DMS 273 (cell line): ENCODE measurements at regions not wholly inside any gene's neighbourhood (a gene's known extent, or its start where the extent isn't known, plus 50 kb on each side); places are given as distances from the start of the nearest gene placed in this dataset.

ENCODE experiments used
- DNase-seq: peaks from one replicate; lab custom pipeline; 2025; ENCODE audit not compliant: unreplicated experiment; lab: John Stamatoyannopoulos, UW

DNA sequence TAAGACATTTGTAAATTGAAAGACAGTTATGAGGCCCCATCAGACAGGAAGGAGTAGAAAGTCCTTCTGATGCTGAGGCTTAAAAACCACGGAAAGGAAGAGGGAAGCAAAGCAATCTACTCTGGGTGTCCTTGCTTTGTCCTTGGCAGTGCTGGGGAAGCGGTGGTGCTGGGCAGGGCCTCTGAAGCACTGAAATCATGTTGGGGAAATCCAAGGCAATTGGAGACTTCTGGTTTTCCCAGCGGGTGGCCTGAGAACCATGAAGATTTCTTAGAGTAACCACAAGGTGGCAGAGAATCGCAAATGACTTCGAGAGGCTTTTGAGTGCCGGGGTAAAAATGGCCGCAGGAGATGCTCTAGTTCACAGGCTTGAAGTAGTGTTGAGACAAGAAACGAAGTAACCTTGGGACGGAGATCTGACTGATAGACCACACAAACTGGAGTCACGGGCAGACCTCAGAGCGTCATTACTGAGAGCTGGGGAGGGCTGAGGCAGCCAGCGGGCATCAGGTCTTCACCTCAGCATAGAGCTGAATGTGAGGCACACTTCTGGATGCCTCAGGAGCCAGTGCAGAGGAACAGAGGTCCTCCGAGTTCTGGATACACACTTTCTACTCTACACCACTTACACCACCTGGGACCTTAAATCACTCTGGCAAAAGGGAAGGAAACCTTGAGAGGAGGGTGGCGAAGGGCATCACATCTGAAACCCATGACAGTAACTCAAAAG, 130.7 kb upstream of the GPRIN3 start:
- peak; percentile 50 for DNase-seq

DNA sequence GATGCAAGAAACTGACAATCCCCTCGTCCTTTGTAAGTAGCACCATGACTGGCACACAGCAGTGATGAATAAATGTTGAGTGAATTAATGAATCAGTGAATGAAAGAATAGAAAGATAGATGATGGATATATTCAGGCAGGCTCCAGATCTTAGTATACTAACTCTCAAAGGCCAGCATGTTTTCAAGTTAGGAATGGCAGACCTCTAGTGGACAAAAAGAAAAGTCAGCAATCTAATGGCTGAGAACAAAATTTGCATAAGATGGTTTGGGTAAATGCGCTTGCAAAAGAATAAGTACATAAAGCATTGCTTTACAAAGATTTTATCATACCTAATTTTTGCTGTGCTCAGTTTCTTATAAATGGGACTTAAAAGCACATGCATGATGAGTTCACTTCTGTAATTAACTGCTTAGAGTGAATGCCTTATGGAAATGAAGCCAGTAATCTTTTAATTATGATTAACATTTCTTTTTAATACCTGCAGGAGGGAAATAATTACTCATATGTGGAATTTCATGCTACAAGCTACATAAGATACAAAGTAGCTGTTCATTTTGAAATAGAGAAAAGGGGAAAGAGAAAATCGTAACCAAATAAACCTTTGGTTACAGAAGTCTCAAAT, 126.9 kb upstream of the GPRIN3 start:
- peak; percentile 61 for DNase-seq

DNA sequence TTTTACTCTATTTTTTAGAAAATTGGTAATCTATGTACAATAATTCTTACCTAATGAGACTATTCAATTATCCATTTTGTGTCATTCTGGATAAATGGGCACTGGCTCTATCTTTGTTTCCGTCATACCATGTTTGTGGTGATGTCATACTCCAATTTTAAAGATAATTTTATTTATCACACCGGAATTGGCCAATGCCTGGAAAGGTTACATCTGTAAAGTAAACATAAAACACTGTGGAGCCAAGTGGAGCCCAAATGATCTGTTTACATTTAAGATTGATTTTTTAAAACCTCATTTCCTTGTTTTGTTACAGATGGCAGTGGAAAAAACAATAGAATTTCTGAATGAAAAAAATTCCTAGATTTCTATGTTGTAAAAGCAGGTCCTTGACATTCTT, 120.2 kb upstream of the GPRIN3 start:
- no peak for DNase-seq

DNA sequence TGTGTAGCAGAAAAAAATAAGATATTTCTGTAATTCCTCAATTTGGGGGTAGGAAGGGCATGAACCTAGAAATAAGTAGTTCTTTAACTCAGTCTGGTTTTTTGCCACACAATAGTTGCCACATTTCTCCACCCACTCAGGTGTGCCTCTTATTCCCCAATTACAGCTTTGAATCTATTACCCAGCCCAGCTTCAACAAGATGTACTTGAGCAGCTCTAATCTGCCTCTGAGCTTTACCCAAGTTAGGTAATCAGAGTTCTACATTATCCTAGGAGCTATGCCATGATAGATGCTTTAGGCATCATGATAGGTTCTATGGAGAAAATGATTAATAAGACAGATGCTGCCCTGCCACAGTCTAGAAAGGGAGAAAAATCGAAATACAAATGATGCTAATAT, 117.4 kb upstream of the GPRIN3 start:
- DNase-seq = no peak

DNA sequence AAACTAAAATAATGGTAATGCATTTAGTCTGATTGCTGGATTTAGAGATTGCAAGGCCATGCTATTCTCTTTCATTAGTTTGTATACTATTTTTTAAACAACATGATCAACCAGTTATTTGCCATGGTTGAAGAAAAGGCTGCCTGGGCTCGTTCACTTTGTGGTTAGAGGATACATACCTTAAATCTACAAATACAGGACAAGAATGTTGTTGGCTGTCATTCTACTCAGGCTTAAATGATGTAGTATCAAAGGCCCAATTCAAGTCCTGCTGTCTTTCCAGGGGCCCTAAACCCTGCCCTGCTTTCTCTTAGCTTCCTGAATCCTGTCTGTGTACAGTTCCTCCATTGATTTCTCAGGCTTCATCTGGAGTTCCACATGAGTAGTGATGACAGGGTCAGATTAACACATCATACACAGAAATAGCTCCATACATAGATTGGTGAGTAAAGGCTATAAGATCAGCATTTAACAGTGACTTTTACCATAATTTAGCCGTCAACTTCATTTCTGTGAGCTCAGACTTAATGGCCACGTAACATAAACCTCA, 114.9 kb upstream of the GPRIN3 start:
- DNase-seq = no peak

DNA sequence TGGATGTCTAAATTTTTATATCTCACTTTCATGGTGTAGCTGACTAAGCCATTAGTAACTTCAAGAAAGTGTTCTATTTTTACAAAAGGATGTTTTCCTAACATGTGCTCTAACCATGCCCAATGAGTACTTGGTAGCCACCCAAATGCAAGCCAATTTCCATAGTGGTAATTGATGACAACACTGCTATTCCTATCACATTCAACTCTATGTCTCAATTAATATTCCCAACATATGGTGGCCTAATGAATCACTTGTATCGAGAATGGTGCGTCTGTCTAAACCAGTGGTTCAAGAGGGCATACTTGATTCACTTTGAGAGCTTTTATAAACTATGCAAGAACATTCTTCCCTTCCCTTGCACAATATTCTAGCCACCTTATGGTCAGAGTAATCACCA, 112.9 kb upstream of the GPRIN3 start:
- peak; percentile 59 for DNase-seq

DNA sequence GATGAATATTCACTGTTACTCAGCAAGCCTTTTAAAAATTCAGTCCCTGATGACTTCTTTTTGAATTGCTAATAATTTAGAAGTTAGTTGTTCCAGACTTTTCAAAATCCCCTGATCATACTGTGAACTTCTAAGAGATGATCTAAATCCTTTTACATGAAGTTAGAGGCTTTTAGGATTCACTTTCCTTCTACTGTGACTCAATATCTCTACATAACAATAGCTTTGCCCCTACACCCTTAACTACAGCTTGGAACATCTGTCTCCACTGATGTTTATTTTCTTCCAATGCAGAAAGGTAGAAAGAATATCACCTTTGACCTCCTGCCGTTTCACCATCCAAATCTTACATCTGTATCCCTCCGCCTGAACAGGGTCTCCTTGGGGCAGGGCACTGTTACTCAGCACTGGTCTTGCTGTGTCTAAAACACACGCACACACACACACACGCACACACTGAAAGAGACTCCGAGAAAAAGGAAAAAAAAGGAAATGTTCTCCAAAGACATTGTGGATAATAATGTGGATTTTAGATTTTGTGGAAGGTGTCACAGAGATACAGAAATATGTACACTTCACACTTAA, 111.6 kb upstream of the GPRIN3 start:
- no peak for DNase-seq

DNA sequence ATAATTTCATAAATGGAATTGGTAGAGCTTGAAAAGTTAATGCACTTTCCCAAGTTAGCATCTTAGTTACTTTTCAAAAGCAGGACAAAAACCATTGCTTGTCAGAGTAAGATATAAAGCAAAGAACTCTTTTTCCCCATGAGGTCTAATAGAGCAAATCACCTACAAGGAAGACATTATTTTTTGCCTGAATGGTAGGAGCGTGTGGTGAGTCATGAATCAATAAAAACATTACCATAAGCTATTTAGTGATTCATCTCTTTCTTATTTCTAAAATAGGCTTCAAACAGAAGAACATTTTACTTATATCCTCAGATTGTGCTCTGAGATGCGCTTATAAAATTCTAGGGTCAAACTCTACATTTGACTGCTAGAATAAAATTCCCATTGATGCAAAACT, 109.4 kb upstream of the GPRIN3 start:
- DNase-seq = no peak

DNA sequence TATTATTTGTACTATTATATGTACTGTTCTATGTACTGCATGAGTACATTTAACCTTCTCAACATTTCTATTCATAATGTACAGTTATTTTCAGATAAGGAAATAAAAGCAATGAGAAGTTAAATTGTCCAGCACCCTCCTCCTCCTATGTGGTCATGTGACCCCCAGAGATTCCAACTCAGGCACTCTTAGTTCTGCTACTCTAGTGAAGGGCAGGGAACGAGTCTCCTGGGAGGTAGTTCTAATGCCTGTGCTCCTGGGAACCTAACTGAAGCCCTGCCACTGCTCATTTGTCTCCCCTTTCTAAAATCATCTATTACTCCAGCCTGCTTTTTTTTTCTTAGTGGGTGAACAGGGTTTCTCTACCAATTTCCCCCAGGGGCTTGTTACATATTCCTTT, 105.9 kb upstream of the GPRIN3 start:
- no peak for DNase-seq

DNA sequence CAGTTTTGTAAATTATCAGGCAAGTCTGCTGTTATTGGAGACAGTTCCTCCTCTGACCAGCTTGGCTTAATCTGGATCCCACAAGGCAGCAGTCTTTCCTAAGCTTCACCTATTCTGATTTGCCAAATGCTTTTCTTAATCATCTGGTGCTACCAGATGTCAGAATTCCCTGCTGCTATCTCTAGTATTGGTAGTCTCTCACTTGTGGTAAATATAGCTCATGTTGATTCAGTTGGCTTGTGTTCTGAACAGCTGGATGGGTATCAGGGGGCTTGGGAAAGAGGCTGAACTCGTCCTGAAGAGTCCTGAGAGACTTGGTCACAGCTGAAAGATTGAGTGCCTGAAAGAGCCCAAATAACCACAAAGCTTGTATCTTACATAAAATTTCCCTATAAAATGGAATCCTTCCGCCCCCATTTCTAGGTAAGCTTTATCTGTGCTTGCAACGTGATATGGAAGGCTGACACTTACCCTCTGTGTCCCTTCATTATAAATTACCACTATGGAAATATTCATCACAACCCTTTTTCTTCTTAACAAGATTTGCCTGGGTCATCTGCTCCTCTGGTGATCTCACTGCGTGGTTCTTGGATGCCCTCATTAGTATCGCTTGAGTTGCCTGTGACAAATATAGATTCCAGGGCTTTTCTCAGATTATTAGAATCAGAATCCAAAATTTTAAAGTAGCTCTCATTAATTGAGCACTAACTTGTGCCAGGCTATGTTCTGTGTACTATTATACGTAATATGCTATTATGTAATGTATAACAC, 104.1 kb upstream of the GPRIN3 start:
- DNase-seq = peak; percentile 82

DNA sequence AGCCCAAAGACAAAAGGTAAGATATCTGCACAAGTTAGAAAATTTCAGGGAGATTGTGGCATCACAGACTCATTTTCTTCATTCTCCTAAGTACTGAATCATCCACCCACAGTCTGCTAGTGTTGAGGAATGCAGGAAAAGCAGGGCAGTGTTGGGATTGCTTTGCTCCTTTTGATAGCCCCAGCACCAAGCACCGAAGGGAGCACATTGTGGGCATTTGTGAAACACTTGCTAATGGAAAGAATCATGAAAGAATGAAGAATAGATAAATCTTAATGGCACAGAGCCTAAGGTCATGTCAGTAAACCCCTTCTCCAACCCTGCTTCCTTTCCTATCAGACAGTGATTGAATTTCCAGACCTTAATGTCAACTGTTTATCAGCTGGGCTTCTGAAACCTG, 103.1 kb upstream of the GPRIN3 start:
- DNase-seq = no peak

DNA sequence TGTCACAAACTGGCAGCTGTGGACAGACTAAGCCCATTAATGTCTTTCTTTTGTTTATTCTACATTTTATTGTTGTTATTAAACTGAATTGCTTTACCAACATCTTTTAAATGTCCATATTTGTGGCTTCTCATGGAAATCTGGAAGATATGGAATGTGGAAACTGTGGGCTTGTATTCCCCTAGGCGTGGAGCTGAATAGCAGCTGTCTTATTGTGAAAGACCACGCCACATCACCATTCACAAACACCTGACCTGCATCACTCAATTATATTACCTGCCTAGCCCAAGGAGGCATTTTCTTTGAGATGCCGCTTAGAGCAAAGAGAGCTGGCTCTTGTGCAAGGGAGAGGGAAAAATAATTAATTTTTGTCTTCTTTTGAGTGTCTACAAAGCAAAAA, 96.9 kb upstream of the GPRIN3 start:
- DNase-seq = no peak

DNA sequence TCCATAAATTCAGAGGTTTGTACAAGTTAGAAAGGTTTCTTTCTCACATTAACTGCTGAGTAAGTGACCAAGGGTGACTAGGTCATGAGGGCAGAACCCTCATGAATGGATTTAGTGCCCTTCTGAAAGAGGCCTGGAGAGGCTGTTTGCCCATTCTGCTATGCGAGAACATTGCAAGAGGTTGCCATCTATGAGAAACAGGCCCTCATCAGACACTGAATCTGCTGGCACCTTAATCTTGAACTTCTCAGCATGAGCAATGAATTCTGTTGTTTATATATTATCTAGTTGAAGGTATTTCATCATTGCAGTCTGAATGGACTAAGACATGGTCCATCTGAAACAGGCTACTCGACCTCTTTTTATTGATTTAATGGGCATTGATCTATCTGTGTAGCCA, 96.2 kb upstream of the GPRIN3 start:
- DNase-seq = no peak

DNA sequence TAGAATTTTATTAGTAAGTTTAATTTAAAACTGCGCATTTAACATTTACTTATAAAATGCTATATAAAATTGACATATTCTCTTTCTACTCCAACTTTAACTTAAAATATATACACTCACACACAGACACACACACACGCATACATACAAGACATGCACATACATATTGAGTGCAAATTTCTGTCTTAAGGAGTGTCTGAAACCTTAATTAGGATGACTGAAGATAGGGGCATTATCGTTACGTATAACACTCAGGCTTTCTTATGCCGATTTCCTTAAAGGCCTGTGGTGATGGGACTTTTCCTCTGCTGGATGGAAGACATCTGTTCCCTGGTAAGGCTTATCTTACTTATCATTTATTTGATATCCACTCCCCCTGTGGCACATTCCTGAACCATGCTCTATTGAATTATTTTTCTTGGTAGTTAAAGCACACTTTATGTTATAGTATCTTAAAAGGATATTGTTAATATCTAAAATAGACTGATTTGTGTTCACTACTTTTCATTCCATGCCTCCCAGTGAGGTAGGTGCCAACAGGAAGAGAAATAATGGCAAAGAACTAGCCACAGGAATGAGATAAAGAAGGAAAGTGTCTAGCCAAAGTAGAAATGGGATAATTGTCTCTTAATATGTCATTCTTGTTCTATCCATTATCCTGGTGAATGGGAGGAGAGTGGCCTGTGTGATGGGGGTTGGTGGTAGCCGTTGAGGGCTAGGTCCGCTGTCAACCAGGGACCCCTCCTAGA, 92.9 kb upstream of the GPRIN3 start:
- no peak for DNase-seq

DNA sequence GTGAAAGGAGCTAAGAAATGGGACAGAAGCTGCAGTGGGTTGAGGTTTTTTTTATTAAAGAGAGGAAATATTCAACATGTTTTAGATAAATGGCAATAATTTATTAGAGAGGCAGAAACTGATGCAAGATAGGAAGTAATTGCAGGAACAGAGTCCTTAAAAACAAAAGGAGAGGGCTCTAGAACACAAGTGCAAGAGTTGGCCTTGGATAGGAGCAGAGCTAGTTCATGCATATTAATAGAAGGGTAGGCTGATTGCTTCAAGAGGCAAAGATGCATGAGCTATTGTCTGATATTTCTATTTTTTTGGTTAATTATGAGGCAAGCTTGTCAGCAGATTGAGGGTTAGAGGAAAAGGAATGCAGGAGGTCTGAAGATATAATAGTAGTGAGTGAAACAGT, 91.0 kb upstream of the GPRIN3 start:
- DNase-seq = no peak

DNA sequence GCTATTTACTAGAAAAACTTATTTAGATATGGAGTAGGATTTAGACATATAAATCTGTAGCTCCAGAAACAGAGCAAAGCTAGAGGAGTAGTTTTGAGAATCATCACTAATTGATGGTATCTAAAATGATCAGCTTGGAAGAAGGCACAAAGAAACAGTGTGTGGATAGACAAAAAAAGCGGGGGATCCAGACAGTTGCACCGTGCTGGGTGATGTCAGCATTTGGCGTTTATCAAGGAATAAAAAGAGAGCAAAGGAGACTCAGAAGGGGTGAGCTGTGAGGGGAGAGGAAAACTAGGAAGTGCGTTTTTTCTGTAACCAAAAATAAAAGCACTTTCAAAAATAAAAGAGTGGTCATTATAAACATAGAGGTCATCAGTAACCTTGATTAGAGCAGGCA, 90.5 kb upstream of the GPRIN3 start:
- DNase-seq = no peak

DNA sequence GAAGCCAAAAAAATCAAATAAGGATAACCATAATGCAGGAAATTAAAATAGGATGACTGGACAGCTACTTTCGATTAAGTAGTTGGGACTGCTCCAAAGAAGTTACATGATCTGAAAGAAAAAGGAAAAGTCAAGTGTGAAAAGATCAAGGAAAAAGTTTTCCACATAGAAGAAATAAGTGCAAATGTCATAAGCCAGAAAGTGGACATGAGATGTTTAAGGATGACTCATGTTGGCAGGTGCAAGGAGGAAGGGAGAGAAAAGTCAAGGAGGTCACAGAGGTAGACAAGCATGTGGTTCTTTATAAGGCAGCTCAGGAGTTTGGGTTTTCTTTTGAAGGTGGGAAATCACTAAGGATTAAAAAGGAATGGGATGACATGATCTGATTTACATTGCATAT, 89.8 kb upstream of the GPRIN3 start:
- DNase-seq = no peak

DNA sequence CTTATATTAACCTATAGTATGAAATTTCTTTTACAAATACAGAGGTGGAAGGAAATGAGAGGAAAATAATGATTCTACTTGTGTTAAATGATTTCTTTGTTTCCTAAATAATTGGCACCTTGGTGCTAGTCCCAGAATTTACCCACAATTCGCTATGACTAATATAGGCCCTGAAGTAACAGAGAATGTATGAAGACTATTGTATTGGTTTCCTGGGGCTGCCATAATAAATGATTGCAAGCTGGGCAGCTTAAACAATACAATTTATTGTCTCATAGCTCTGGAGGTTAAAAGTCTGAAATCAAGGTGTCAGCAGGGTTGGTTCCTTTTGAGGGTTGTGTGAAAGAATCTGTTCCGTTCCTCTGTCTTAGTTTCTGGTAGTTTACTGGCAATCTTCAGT, 74.8 kb upstream of the GPRIN3 start:
- DNase-seq = no peak

DNA sequence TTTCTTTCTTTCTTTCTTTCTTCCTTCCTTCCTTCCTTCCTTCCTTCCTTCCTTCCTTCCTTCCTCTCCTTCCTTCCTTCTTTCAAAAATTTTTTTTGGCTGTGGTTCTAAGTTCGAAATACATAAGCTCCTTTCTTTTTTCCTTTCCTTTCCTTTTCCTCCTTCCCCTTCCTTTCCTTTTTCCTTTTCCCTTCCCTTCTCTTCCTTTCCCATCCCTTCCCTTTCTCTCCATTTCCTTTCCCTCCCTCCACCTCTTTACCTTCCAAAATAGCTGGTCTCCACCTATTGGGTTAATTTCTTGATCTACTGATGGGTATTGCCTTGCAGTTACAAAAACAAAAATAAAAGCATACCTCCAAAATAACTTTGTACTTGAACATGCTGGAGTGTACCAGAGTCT, 73.4 kb upstream of the GPRIN3 start:
- no peak for DNase-seq

DNA sequence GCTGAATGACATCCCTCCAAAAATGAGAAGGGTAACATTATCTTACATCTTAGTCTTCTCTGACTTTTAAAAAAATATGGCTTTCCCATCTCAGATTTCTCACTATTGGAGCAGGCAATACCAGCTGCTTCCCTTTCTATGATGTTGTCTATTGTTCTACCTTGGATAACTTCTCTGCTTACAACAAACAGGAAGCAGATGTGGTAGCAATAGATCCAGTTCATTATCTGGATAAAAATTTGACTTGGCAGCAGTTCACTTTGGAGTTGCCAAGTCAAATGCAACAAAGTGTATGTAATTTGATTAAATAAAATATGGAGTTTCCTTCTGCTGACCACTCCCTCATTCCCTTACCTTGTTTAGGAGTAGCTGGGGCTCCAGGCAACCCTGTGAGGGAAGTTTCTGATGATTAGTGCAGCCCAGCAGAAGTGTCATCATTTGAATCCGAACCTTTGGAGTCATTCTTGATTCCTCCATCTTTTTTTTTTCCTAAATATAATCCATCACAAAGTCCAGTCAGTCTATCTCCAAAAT, 72.0 kb upstream of the GPRIN3 start:
- peak; percentile 57 for DNase-seq

DNA sequence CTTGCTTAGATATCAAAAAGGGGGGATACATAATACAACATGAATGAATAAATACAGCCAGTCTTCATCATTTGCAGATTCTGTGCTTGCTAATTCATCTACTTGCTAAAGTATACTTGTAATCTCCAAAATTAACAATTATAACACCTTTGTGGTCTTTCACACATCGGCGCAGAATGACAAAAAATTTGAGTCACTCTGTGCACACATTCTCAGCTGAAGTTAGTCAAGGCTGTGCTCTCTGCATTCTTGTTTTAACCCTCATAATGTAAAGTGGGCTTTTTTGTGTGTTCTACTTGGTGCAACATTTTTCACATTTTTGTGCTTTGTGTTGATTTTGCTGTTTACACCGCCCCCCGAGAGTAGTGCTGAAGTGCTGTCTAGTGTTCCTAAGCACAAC, 65.8 kb upstream of the GPRIN3 start:
- DNase-seq = no peak
